GM12891 (cell line): ENCODE measurements at regions not wholly inside any gene's neighbourhood (a gene's known extent, or its start where the extent isn't known, plus 50 kb on each side); places are given as distances from the start of the nearest gene placed in this dataset.

Experiments
- PAX5 ChIP-seq: IDR thresholded peaks from 2 replicates; pipeline ENCODE4 v1.6.1; 2011; ENCODE audit warnings: low read length, moderate library complexity, mild to moderate bottlenecking; ENCODE audit not compliant: insufficient read depth, severe bottlenecking
- POLR2A ChIP-seq: IDR thresholded peaks from 2 replicates; pipeline ENCODE4 v1.6.1; 2011; ENCODE audit warnings: low read depth, low read length, control low read depth
- POLR2AphosphoS5 ChIP-seq: IDR thresholded peaks from 2 replicates; pipeline ENCODE4 v1.6.1; 2011; ENCODE audit warnings: low read depth, low read length, control low read depth
- POU2F2 ChIP-seq: IDR thresholded peaks from 2 replicates; pipeline ENCODE4 v1.6.1; 2011; ENCODE audit warnings: low read depth, mild to moderate bottlenecking, control low read depth, low read length, moderate library complexity
- SPI1 ChIP-seq: IDR thresholded peaks from 2 replicates; pipeline ENCODE4 v1.6.1; 2011; ENCODE audit warnings: low read depth, low read length, control low read depth
- TAF1 ChIP-seq: IDR thresholded peaks from 2 replicates; pipeline ENCODE4 v1.6.1; 2011; ENCODE audit warnings: low read depth, low read length, control low read depth

DNA sequence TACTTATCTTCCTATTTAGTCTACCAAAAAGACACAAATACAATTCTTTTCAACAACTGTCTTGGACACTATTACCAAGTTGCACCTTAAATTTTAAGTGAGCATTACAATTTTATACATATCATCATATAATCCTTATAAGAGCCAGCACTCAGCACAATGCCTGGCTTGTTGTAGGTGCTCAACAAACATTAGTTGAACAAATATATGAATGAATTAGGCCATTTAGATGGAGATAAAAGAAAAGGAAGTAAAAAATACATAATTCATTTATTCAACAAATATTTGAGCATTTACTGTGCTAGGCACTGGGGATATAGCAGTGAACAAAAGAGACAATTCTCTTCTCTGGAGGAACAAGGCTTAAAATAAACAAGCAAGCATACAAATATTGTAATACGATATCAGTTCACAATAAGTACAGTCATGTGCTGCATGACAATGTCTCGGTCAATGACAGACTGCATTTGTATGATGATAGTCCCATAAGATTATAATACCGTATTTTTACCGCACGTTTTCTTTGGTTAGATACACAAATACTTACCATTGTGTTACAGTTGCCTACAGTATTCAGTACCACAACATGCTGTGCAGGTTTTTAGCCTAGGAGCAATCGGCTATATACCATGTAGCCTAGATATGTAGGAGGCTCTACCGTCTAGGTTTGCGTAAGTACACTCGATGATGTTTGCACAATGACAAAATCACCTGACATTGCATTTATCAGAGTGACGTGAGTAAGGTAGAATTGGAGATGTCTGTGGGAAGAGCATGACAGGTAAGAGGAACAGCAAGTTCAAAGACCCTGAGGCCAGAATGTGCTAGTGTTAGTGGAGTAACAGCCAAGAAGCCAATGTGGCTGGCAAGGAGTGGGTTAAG is 86.4 kb upstream of the HS3ST2 start:
- TF ChIP-seq POLR2A: no peak
- TF ChIP-seq TAF1: no peak
- no peak for TF ChIP-seq SPI1
- TF ChIP-seq POU2F2: no peak
- no peak for TF ChIP-seq POLR2AphosphoS5
- no peak for TF ChIP-seq PAX5
